ENCODE measurements at regions not wholly inside any gene's neighbourhood (a gene's known extent, or its start where the extent isn't known, plus 50 kb on each side); places are given as distances from the start of the nearest gene placed in this dataset.
"Not testable (repeated sequence)": the region's sequence is repeated elsewhere in the genome, so short reads cannot be mapped to it uniquely, and the experiment has no call there.

DNA sequence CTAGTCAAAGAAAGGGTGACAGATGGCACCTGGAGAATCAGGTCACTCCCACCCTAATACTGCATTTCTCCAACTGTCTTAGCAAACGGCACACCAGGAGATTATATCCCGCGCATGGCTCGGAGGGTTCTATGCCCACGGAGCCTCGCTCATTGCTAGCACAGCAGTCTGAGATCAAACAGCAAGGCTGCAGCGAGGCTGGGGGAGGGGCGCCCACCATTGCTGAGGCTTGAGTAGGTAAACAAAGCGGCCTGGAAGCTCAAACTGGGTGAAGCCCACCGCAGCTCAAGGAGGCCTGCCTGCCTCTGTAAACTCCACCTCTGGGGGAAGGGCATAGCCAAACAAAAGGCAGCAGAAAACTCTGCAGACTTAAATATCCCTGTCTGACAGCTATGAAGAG lies 268.1 kb upstream of the GRM3 start:
- TF ChIP-seq, protein P1, sequence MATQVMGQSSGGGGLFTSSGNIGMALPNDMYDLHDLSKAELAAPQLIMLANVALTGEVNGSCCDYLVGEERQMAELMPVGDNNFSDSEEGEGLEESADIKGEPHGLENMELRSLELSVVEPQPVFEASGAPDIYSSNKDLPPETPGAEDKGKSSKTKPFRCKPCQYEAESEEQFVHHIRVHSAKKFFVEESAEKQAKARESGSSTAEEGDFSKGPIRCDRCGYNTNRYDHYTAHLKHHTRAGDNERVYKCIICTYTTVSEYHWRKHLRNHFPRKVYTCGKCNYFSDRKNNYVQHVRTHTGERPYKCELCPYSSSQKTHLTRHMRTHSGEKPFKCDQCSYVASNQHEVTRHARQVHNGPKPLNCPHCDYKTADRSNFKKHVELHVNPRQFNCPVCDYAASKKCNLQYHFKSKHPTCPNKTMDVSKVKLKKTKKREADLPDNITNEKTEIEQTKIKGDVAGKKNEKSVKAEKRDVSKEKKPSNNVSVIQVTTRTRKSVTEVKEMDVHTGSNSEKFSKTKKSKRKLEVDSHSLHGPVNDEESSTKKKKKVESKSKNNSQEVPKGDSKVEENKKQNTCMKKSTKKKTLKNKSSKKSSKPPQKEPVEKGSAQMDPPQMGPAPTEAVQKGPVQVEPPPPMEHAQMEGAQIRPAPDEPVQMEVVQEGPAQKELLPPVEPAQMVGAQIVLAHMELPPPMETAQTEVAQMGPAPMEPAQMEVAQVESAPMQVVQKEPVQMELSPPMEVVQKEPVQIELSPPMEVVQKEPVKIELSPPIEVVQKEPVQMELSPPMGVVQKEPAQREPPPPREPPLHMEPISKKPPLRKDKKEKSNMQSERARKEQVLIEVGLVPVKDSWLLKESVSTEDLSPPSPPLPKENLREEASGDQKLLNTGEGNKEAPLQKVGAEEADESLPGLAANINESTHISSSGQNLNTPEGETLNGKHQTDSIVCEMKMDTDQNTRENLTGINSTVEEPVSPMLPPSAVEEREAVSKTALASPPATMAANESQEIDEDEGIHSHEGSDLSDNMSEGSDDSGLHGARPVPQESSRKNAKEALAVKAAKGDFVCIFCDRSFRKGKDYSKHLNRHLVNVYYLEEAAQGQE (IDR thresholded peaks at IDR 0.05; ENCODE audit: insufficient replicate concordance, low read depth): not testable (repeated sequence)
- TF ChIP-seq, protein P2, sequence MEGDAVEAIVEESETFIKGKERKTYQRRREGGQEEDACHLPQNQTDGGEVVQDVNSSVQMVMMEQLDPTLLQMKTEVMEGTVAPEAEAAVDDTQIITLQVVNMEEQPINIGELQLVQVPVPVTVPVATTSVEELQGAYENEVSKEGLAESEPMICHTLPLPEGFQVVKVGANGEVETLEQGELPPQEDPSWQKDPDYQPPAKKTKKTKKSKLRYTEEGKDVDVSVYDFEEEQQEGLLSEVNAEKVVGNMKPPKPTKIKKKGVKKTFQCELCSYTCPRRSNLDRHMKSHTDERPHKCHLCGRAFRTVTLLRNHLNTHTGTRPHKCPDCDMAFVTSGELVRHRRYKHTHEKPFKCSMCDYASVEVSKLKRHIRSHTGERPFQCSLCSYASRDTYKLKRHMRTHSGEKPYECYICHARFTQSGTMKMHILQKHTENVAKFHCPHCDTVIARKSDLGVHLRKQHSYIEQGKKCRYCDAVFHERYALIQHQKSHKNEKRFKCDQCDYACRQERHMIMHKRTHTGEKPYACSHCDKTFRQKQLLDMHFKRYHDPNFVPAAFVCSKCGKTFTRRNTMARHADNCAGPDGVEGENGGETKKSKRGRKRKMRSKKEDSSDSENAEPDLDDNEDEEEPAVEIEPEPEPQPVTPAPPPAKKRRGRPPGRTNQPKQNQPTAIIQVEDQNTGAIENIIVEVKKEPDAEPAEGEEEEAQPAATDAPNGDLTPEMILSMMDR (IDR thresholded peaks at IDR 0.05; ENCODE audit: insufficient read depth, low read length): not testable (repeated sequence)
- TF ChIP-seq POLR2AphosphoS5 (IDR thresholded peaks at IDR 0.05; ENCODE audit: low read depth): not testable (repeated sequence)

Data from HL-60 (cell line).